ENCODE measurements at regions not wholly inside any gene's neighbourhood (a gene's known extent, or its start where the extent isn't known, plus 50 kb on each side); places are given as distances from the start of the nearest gene placed in this dataset.
"Not testable (repeated sequence)": the region's sequence is repeated elsewhere in the genome, so short reads cannot be mapped to it uniquely, and the experiment has no call there.

- no peak for DNase-seq (ENCODE audit: low read depth)
Measured at GRCh38 chr18:76604108-76604934, 109.3 kb upstream of the ZNF516 start.

- DNase-seq (ENCODE audit: low read depth), result no peak
Measured at GRCh38 chr18:76602191-76602590, 107.1 kb upstream of the ZNF516 start.

- DNase-seq (ENCODE audit: low read depth), result not testable (repeated sequence)
Measured at GRCh38 chr18:76600076-76600475, 105.0 kb upstream of the ZNF516 start.

- no peak for DNase-seq (ENCODE audit: low read depth)
Measured at GRCh38 chr18:76594966-76595365, 99.9 kb upstream of the ZNF516 start.

GRCh38 chr18:76593843-76594242, 98.8 kb upstream of the ZNF516 start:
- no peak for DNase-seq (ENCODE audit: low read depth)

GRCh38 chr18:76592981-76593381, 97.9 kb upstream of the ZNF516 start:
- DNase-seq (ENCODE audit: low read depth), result no peak

- DNase-seq (ENCODE audit: low read depth), result no peak
Measured at GRCh38 chr18:76592096-76592495, 97.1 kb upstream of the ZNF516 start.

- no peak for DNase-seq (ENCODE audit: low read depth)
Measured at GRCh38 chr18:76589866-76590265, 94.8 kb upstream of the ZNF516 start.

GRCh38 chr18:76589316-76589715, 94.3 kb upstream of the ZNF516 start:
- no peak for DNase-seq (ENCODE audit: low read depth)

- DNase-seq (ENCODE audit: low read depth), result no peak
Measured at GRCh38 chr18:76588601-76589226, 93.7 kb upstream of the ZNF516 start.

GRCh38 chr18:76587879-76588271, 92.8 kb upstream of the ZNF516 start:
- no peak for DNase-seq (ENCODE audit: low read depth)

- no peak for DNase-seq (ENCODE audit: low read depth)
Measured at GRCh38 chr18:76587147-76587878, 92.3 kb upstream of the ZNF516 start.

GRCh38 chr18:76584414-76585310, 89.6 kb upstream of the ZNF516 start:
- no peak for DNase-seq (ENCODE audit: low read depth)

- DNase-seq (ENCODE audit: low read depth), result no peak
Measured at GRCh38 chr18:76581261-76581660, 86.2 kb upstream of the ZNF516 start.

- no peak for DNase-seq (ENCODE audit: low read depth)
Measured at GRCh38 chr18:76580288-76580962, 85.4 kb upstream of the ZNF516 start.

- no peak for DNase-seq (ENCODE audit: low read depth)
Measured at GRCh38 chr18:76579301-76579695, 84.3 kb upstream of the ZNF516 start.

GRCh38 chr18:76578571-76579300, 83.7 kb upstream of the ZNF516 start:
- no peak for DNase-seq (ENCODE audit: low read depth)

- DNase-seq (ENCODE audit: low read depth), result no peak
Measured at GRCh38 chr18:76573325-76574025, 78.4 kb upstream of the ZNF516 start.

GRCh38 chr18:76572518-76573247, 77.6 kb upstream of the ZNF516 start:
- no peak for DNase-seq (ENCODE audit: low read depth)

Data from stimulated activated CD8-positive, alpha-beta memory T cell treated with anti-CD3 and anti-CD28 coated beads, Interleukin-12 subunit alpha, Interleukin-12 subunit beta, amount 100 ng/mL, for 1 hour (primary cell).